HCT116 (cell line): ENCODE measurements at regions not wholly inside any gene's neighbourhood (a gene's known extent, or its start where the extent isn't known, plus 50 kb on each side); places are given as distances from the start of the nearest gene placed in this dataset.

Experiments used
- ATAC-seq: fragments of 200-7000 bp; cut with Tn5 transposase; 2 replicates; pipeline ENCODE4 v1.9.1; 2020; ENCODE audit warnings: mild to moderate bottlenecking, moderate library complexity
- BruUV-seq: library from RNA; stranded (reverse); fragments of 400-500 nt; replicated peaks from 2 replicates; lab custom pipeline; 2021; lab: Mats Ljungman, UMichigan
- CTCF ChIA-PET: fragments of 300-600 bp; sonication (Branson Sonifier 250); formaldehyde crosslinking; loops from one replicate; lab custom pipeline; 2021; ENCODE audit warnings: antibody characterized with exemption; lab: Charles Lee
- POLR2A ChIA-PET: fragments of 300-600, 350-600 bp; sonication (Branson Sonifier 250); formaldehyde crosslinking; loops from one replicate; lab custom pipeline; 2021; ENCODE audit warnings: antibody characterized with exemption; lab: Charles Lee
- RAD21 ChIA-PET, 2 experiments: fragments of 300-600 bp; sonication (Branson Sonifier 250); formaldehyde crosslinking; loops; one replicate each; lab custom pipeline; 2023; ENCODE audit warnings: low total read pairs in 2 of 2; ENCODE audit not compliant: uncharacterized antibody in 2 of 2, unreplicated experiment in 2 of 2, low non-redundant PET in 1 of 2; lab: Charles Lee
- DNase-seq: peaks from one replicate; pipeline ENCODE4 v3.0.0-alpha.2; 2010; ENCODE audit warnings: low read depth, low spot score
- H2AFZ ChIP-seq: fragments of 200-600 bp; shearing (Covaris generic), sonication (generic); 2 replicates; pipeline ENCODE4 v1.6.1; 2017; ENCODE audit warnings: low read depth, mixed run types, mixed read lengths, antibody characterized with exemption, low read length; ENCODE audit not compliant: poor library complexity, severe bottlenecking
- H3K27ac ChIP-seq: 2 replicates; pipeline ENCODE4 v1.5.1; 2012; ENCODE audit warnings: low read depth, low read length
- H3K27me3 ChIP-seq: fragments of 200-600 bp; sonication (generic); 2 replicates; pipeline ENCODE4 v1.6.1; 2016; ENCODE audit warnings: mixed run types, low read length, mixed read lengths; ENCODE audit not compliant: insufficient read depth
- H3K36me3 ChIP-seq, 2 experiments: fragments of 200-500 bp in 1 of 2; fragments of 200-600 bp in 1 of 2; sonication (Bioruptor generic) in 1 of 2; sonication (generic) in 1 of 2; 2 replicates each; pipeline versions ENCODE4 v1.5.1 to v1.6.1; 2014 to 2016; ENCODE audit warnings: low read length in 2 of 2, inconsistent platforms in 1 of 2, mixed read lengths in 1 of 2, mixed run types in 1 of 2; ENCODE audit not compliant: insufficient read depth in 2 of 2, control insufficient read depth in 1 of 2
- H3K4me1 ChIP-seq, 2 experiments: fragments of 200-600 bp in 1 of 2; sonication (generic) in 1 of 2; 2 replicates each; pipeline versions ENCODE4 v1.5.1 to v1.6.1; 2012 to 2017; ENCODE audit warnings: low read length in 2 of 2, inconsistent platforms in 1 of 2, mild to moderate bottlenecking in 1 of 2, mixed read lengths in 1 of 2, mixed run types in 1 of 2, moderate library complexity in 1 of 2; ENCODE audit not compliant: insufficient read depth in 2 of 2, control insufficient read depth in 1 of 2
- H3K4me2 ChIP-seq: fragments of 200-600 bp; sonication (generic); 2 replicates; pipeline ENCODE4 v1.6.1; 2017; ENCODE audit warnings: mixed run types, low read length, mixed read lengths
- H3K4me3 ChIP-seq, 2 experiments: fragments of 200-600 bp in 1 of 2; sonication (generic) in 1 of 2; replicated peaks in 1 of 2; 2 replicates each; pipeline ENCODE4 v1.5.1; 2011 to 2016; ENCODE audit warnings: low read length in 2 of 2, control low read depth in 1 of 2, low read depth in 1 of 2, mild to moderate bottlenecking in 1 of 2, mixed read lengths in 1 of 2, mixed run types in 1 of 2
- H3K79me2 ChIP-seq: fragments of 200-600 bp; sonication (generic); 2 replicates; pipeline ENCODE4 v1.6.1; 2017; ENCODE audit warnings: mild to moderate bottlenecking, mixed run types, low read length, moderate library complexity, mixed read lengths; ENCODE audit not compliant: insufficient read depth
- H3K9ac ChIP-seq: fragments of 200-600 bp; sonication (generic); 2 replicates; pipeline ENCODE4 v1.6.1; 2016; ENCODE audit warnings: low read length, mixed read lengths
- H3K9me2 ChIP-seq: fragments of 200-600 bp; sonication (generic), shearing (Covaris generic); 2 replicates; pipeline ENCODE4 v1.6.1; 2017; ENCODE audit warnings: mixed run types, mild to moderate bottlenecking, moderate library complexity; ENCODE audit not compliant: insufficient read depth
- H3K9me3 ChIP-seq, 2 experiments: fragments of 200-500 bp in 1 of 2; fragments of 200-600 bp in 1 of 2; sonication (Bioruptor generic) in 1 of 2; sonication (generic) in 1 of 2; 2 replicates each; pipeline ENCODE4 v1.6.1; 2014 to 2017; ENCODE audit warnings: low read length in 2 of 2, mixed read lengths in 2 of 2, inconsistent platforms in 1 of 2, low read depth in 1 of 2, mild to moderate bottlenecking in 1 of 2, mixed run types in 1 of 2, moderate library complexity in 1 of 2; ENCODE audit not compliant: control insufficient read depth in 1 of 2, insufficient read depth in 1 of 2
- H4K20me1 ChIP-seq: fragments of 200-600 bp; sonication (generic), shearing (Covaris generic); 2 replicates; pipeline ENCODE4 v1.6.1; 2017; ENCODE audit warnings: mixed run types, mild to moderate bottlenecking, moderate library complexity; ENCODE audit not compliant: insufficient read depth
- ATF3 ChIP-seq: IDR thresholded peaks from 2 replicates; pipeline ENCODE4 v1.6.1; 2012
- CEBPB ChIP-seq: IDR thresholded peaks from 2 replicates; pipeline ENCODE4 v1.6.1; 2012; ENCODE audit warnings: low read depth
- CTCF ChIP-seq, 3 experiments: fragments of 200-600 bp in 1 of 3; sonication (generic) in 1 of 3; IDR thresholded peaks in 2 of 3; conservative IDR thresholded peaks in 1 of 3; 2 replicates each; pipeline ENCODE4 v1.5.1; 2012 to 2017; ENCODE audit warnings: low read depth in 2 of 3, low read length in 2 of 3, antibody characterized with exemption in 1 of 3, borderline replicate concordance in 1 of 3, control low read depth in 1 of 3, mild to moderate bottlenecking in 1 of 3, mixed read lengths in 1 of 3, mixed run types in 1 of 3, moderate library complexity in 1 of 3; ENCODE audit not compliant: insufficient read depth in 1 of 3
- EGR1 ChIP-seq: IDR thresholded peaks from 2 replicates; pipeline ENCODE4 v1.6.1; 2012; ENCODE audit warnings: low read depth
- ELF1 ChIP-seq: IDR thresholded peaks from 2 replicates; pipeline ENCODE4 v1.6.1; 2012; ENCODE audit warnings: low read depth, borderline replicate concordance
- EZH2phosphoT487 ChIP-seq: fragments of 200-600 bp; IDR thresholded peaks from 2 replicates; pipeline ENCODE4 v1.6.1; 2018; ENCODE audit warnings: antibody characterized with exemption, borderline replicate concordance
- FOSL1 ChIP-seq: IDR thresholded peaks from 2 replicates; pipeline ENCODE4 v1.6.1; 2012; ENCODE audit warnings: low read depth
- JUND ChIP-seq: IDR thresholded peaks from 2 replicates; pipeline ENCODE4 v1.6.1; 2012
- MAX ChIP-seq: IDR thresholded peaks from 2 replicates; pipeline ENCODE4 v1.6.1; 2012
- REST ChIP-seq: IDR thresholded peaks from 2 replicates; pipeline ENCODE4 v1.6.1; 2012; ENCODE audit warnings: low read depth
- SIN3A ChIP-seq: IDR thresholded peaks from 2 replicates; pipeline ENCODE4 v1.6.1; 2012; ENCODE audit warnings: low read depth
- SP1 ChIP-seq: IDR thresholded peaks from 2 replicates; pipeline ENCODE4 v1.6.1; 2012; ENCODE audit warnings: low read depth
- SRF ChIP-seq: IDR thresholded peaks from 2 replicates; pipeline ENCODE4 v1.6.1; 2012; ENCODE audit warnings: low read depth
- ZBTB33 ChIP-seq: IDR thresholded peaks from 2 replicates; pipeline ENCODE4 v1.6.1; 2011; ENCODE audit warnings: mild to moderate bottlenecking, low read length, moderate library complexity; ENCODE audit not compliant: insufficient replicate concordance; ENCODE audit errors: extremely low read depth
- ZNF274 ChIP-seq: fragments of 200-500 bp; sonication (Bioruptor generic); IDR thresholded peaks from 2 replicates; pipeline ENCODE4 v1.6.1; 2014; ENCODE audit warnings: mild to moderate bottlenecking, low read depth, low read length, inconsistent platforms
- intact Hi-C: fragments of 100-400 bp; cut with micrococcal nuclease; formaldehyde crosslinking; loops from 2 replicates; pipeline ENCODE4 v1.10.0; 2022

GRCh38 chr6:25179051-25179778 lies 100.0 kb upstream of the CARMIL1 start:
- no peak for ATAC-seq
- Histone ChIP-seq H2AFZ (no peak overlapping the region), H3K9me2 (no peaks in the 10 kb centered on the region), H4K20me1 (no peaks in the 10 kb centered on the region), H3K9ac (no peak overlapping the region), H3K36me3 (no peaks in the 10 kb centered on the region), H3K79me2 (no peaks in the 10 kb centered on the region), H3K4me1 (peaks cover 9 to 16% of the 10 kb centered on the region in 2 experiments), H3K9me3 (no peaks in the 10 kb centered on the region), H3K27me3 (no peaks in the 10 kb centered on the region), H3K27ac (no peak overlapping the region), H3K4me2 (no peak overlapping the region), H3K4me3 (no peak overlapping the region)
- no TSS peak for BruUV-seq
- DNase-seq = no peak
- RAD21 ChIA-PET = no interaction called here
- TF ChIP-seq SIN3A = no peak
- TF ChIP-seq ATF3 = no peak
- TF ChIP-seq FOSL1 = no peak
- no peak for TF ChIP-seq CTCF (IDR thresholded peaks at IDR 0.05 in 2 of 3, conservative IDR thresholded peaks at IDR 0.05 in 1 of 3; ENCODE audit: borderline replicate concordance in 1 of 3, insufficient read depth in 1 of 3, low read depth in 2 of 3, low read length in 2 of 3)
- TF ChIP-seq EZH2phosphoT487 = no peak
- no peak for TF ChIP-seq SP1
- no peak for TF ChIP-seq REST
- TF ChIP-seq ZNF274 = no peak
- TF ChIP-seq SRF = no peak
- TF ChIP-seq ELF1 = no peak
- no peak for TF ChIP-seq EGR1
- TF ChIP-seq MAX = no peak
- no peak for TF ChIP-seq ZBTB33
- TF ChIP-seq JUND = no peak
- TF ChIP-seq CEBPB = no peak
- intact Hi-C loops = no loop called here
- POLR2A ChIA-PET = no interaction called here
- CTCF ChIA-PET = no interaction called here
